HEK293T (cell line): ENCODE measurements at regions not wholly inside any gene's neighbourhood (a gene's known extent, or its start where the extent isn't known, plus 50 kb on each side); places are given as distances from the start of the nearest gene placed in this dataset.

Source experiments
- ARNT ChIP-seq: fragments of 450-650 bp; IDR thresholded peaks from 2 replicates; pipeline ENCODE4 v1.6.1; 2017; ENCODE audit warnings: mild to moderate bottlenecking
- BHLHE40 ChIP-seq: fragments of 450-650 bp; IDR thresholded peaks from 2 replicates; pipeline ENCODE4 v1.6.1; 2016; ENCODE audit warnings: mild to moderate bottlenecking, moderate library complexity, borderline replicate concordance
- ELF4 ChIP-seq: fragments of 450-650 bp; IDR thresholded peaks from 2 replicates; pipeline ENCODE4 v1.6.1; 2017; ENCODE audit warnings: antibody characterized with exemption
- FOXA1 ChIP-seq: fragments of 450-650 bp; IDR thresholded peaks from 2 replicates; pipeline ENCODE4 v1.6.1; 2016; ENCODE audit warnings: mild to moderate bottlenecking
- FOXK2 ChIP-seq: fragments of 450-650 bp; IDR thresholded peaks from 2 replicates; pipeline ENCODE4 v1.6.1; 2016; ENCODE audit warnings: mild to moderate bottlenecking
- FOXM1 ChIP-seq: fragments of 450-650 bp; IDR thresholded peaks from 2 replicates; pipeline ENCODE4 v1.6.1; 2017; ENCODE audit warnings: mild to moderate bottlenecking, borderline replicate concordance
- HDGF ChIP-seq: fragments of 450-650 bp; IDR thresholded peaks from 2 replicates; pipeline ENCODE4 v1.6.1; 2017; ENCODE audit warnings: antibody characterized with exemption, borderline replicate concordance
- NFRKB ChIP-seq: fragments of 450-650 bp; IDR thresholded peaks from 2 replicates; pipeline ENCODE4 v1.6.1; 2016; ENCODE audit warnings: mild to moderate bottlenecking, moderate library complexity
- PKNOX1 ChIP-seq: fragments of 450-650 bp; IDR thresholded peaks from 2 replicates; pipeline ENCODE4 v1.6.1; 2016
- SP1 ChIP-seq: fragments of 450-650 bp; IDR thresholded peaks from 2 replicates; pipeline ENCODE4 v1.6.1; 2017
- SUZ12 ChIP-seq: fragments of 450-650 bp; IDR thresholded peaks from 2 replicates; pipeline ENCODE4 v1.6.1; 2016; ENCODE audit warnings: mild to moderate bottlenecking
- TARDBP ChIP-seq: fragments of 450-650 bp; IDR thresholded peaks from 2 replicates; pipeline ENCODE4 v1.6.1; 2016
- ZNF384 ChIP-seq: fragments of 450-650 bp; IDR thresholded peaks from 2 replicates; pipeline ENCODE4 v1.6.1; 2016

- TF ChIP-seq ARNT: no peak
- TF ChIP-seq NFRKB: no peak
- no peak for TF ChIP-seq FOXK2
- TF ChIP-seq HDGF: no peak
- no peak for TF ChIP-seq ELF4
- no peak for TF ChIP-seq SP1
- TF ChIP-seq TARDBP: no peak
- TF ChIP-seq SUZ12: no peak
- no peak for TF ChIP-seq FOXA1
- no peak for TF ChIP-seq FOXM1
- no peak for TF ChIP-seq BHLHE40
- TF ChIP-seq ZNF384: no peak
- TF ChIP-seq PKNOX1: no peak
These were observed 150.9 kb upstream of the SERTAD2 start for GRCh38 chr2:64804651-64805050.
